OCI-LY1 (cell line): ENCODE measurements at regions not wholly inside any gene's neighbourhood (a gene's known extent, or its start where the extent isn't known, plus 50 kb on each side); places are given as distances from the start of the nearest gene placed in this dataset.

Experiments
- H2AFZ ChIP-seq: fragments of 200-600 bp; sonication (generic), shearing (Covaris generic); 2 replicates; pipeline ENCODE4 v1.6.0; 2014; ENCODE audit warnings: antibody characterized with exemption, mild to moderate bottlenecking, low read length
- H3F3A ChIP-seq: fragments of 200-600 bp; sonication (generic), shearing (Covaris generic); 2 replicates; pipeline ENCODE4 v1.6.0; 2014; ENCODE audit warnings: mild to moderate bottlenecking, antibody characterized with exemption, low read length, moderate library complexity; ENCODE audit not compliant: insufficient read depth
- H3K27ac ChIP-seq: fragments of 200-600 bp; sonication (generic); 2 replicates; pipeline ENCODE4 v1.5.1; 2014; ENCODE audit warnings: low read length, mixed run types, mild to moderate bottlenecking, low read depth; ENCODE audit not compliant: poor library complexity, severe bottlenecking
- H3K27me3 ChIP-seq: fragments of 200-600 bp; sonication (generic); 2 replicates; pipeline ENCODE4 v1.6.0; 2014; ENCODE audit warnings: antibody characterized with exemption, mild to moderate bottlenecking, low read length, moderate library complexity; ENCODE audit not compliant: insufficient read depth
- H3K36me3 ChIP-seq: fragments of 200-600 bp; sonication (generic); 2 replicates; pipeline ENCODE4 v1.6.1; 2014; ENCODE audit warnings: mild to moderate bottlenecking, antibody characterized with exemption, low read length, moderate library complexity, mixed read lengths; ENCODE audit not compliant: insufficient read depth
- H3K4me1 ChIP-seq: fragments of 200-600 bp; sonication (generic); 2 replicates; pipeline ENCODE4 v1.5.1; 2014; ENCODE audit warnings: mild to moderate bottlenecking, low read length, moderate library complexity; ENCODE audit not compliant: insufficient read depth, severe bottlenecking
- H3K4me2 ChIP-seq: fragments of 200-600 bp; sonication (generic), shearing (Covaris generic); 2 replicates; pipeline ENCODE4 v1.6.1; 2014; ENCODE audit warnings: low read length
- H3K4me3 ChIP-seq: fragments of 200-600 bp; sonication (generic); 2 replicates; pipeline ENCODE4 v1.5.1; 2014; ENCODE audit warnings: low read length, low read depth, mild to moderate bottlenecking, mixed read lengths; ENCODE audit not compliant: poor library complexity, severe bottlenecking
- H3K79me2 ChIP-seq: fragments of 200-600 bp; shearing (Covaris generic); 2 replicates; pipeline ENCODE4 v1.6.1; 2016; ENCODE audit warnings: mixed run types, low read length, mixed read lengths; ENCODE audit not compliant: insufficient read depth
- H3K9ac ChIP-seq: fragments of 200-600 bp; sonication (generic), shearing (Covaris generic); 2 replicates; pipeline ENCODE4 v1.6.1; 2014; ENCODE audit warnings: mild to moderate bottlenecking, low read length, mixed read lengths
- H3K9me2 ChIP-seq: fragments of 200-600 bp; sonication (generic), shearing (Covaris generic); 2 replicates; pipeline ENCODE4 v1.6.1; 2014; ENCODE audit warnings: low read depth, mild to moderate bottlenecking, low read length, mixed read lengths
- H3K9me3 ChIP-seq: fragments of 200-600 bp; shearing (Covaris generic); 2 replicates; pipeline ENCODE4 v1.6.1; 2014; ENCODE audit warnings: low read length, mixed read lengths
- H4K20me1 ChIP-seq: fragments of 200-600 bp; sonication (generic), shearing (Covaris generic); 2 replicates; pipeline ENCODE4 v1.6.0; 2016; ENCODE audit warnings: mild to moderate bottlenecking, low read length; ENCODE audit not compliant: insufficient read depth
- CTCF ChIP-seq: fragments of 200-600 bp; sonication (generic), shearing (Covaris generic); IDR thresholded peaks from 2 replicates; pipeline ENCODE4 v1.5.1; 2017; ENCODE audit warnings: mild to moderate bottlenecking, antibody characterized with exemption, low read length, moderate library complexity, mixed read lengths
- EZH2 ChIP-seq: fragments of 200-600 bp; sonication (generic), shearing (Covaris generic); IDR thresholded peaks from 2 replicates; pipeline ENCODE4 v1.8.0; 2017; ENCODE audit warnings: borderline replicate concordance, mixed run types, mild to moderate bottlenecking, antibody characterized with exemption, low read length, moderate library complexity, mixed read lengths

GRCh38 chr14:30252151-30252550, 306.8 kb upstream of the G2E3 start:
- no peak overlapping the region for H3K4me3 ChIP-seq
- H3K79me2 ChIP-seq: no peaks in the 10 kb centered on the region
- no peak overlapping the region for H3K27ac ChIP-seq
- H3K9me2 ChIP-seq: no peaks in the 10 kb centered on the region
- TF ChIP-seq CTCF (no peak), EZH2 (no peak)
- H3K36me3 ChIP-seq: no peaks in the 10 kb centered on the region
- H4K20me1 ChIP-seq: no peaks in the 10 kb centered on the region
- H3F3A ChIP-seq: no peaks in the 10 kb centered on the region
- H3K4me1 ChIP-seq: no peaks in the 10 kb centered on the region
- H3K27me3 ChIP-seq: no peaks in the 10 kb centered on the region
- no peak overlapping the region for H3K9ac ChIP-seq
- H3K9me3 ChIP-seq: no peaks in the 10 kb centered on the region
- no peak overlapping the region for H3K4me2 ChIP-seq
- no peak overlapping the region for H2AFZ ChIP-seq

GRCh38 chr14:30252783-30253674, 305.9 kb upstream of the G2E3 start:
- Histone ChIP-seq H3K9me2 (no peaks in the 10 kb centered on the region), H3F3A (no peaks in the 10 kb centered on the region), H3K36me3 (no peaks in the 10 kb centered on the region), H3K4me1 (no peaks in the 10 kb centered on the region), H3K27me3 (no peaks in the 10 kb centered on the region), H3K9me3 (no peaks in the 10 kb centered on the region), H3K79me2 (no peaks in the 10 kb centered on the region), H2AFZ (no peak overlapping the region), H3K4me3 (no peak overlapping the region), H3K27ac (no peak overlapping the region), H3K9ac (no peak overlapping the region), H3K4me2 (no peak overlapping the region), H4K20me1 (no peaks in the 10 kb centered on the region)
- TF ChIP-seq CTCF: no peak
- TF ChIP-seq EZH2: no peak

GRCh38 chr14:30256627-30257026, 302.3 kb upstream of the G2E3 start:
- Histone ChIP-seq H3K9ac (no peak overlapping the region), H2AFZ (no peak overlapping the region), H3K36me3 (no peaks in the 10 kb centered on the region), H4K20me1 (no peaks in the 10 kb centered on the region), H3K9me3 (no peaks in the 10 kb centered on the region), H3K27me3 (no peaks in the 10 kb centered on the region), H3K9me2 (no peaks in the 10 kb centered on the region), H3K4me2 (no peak overlapping the region), H3K27ac (no peak overlapping the region), H3K4me1 (no peaks in the 10 kb centered on the region), H3K4me3 (no peak overlapping the region), H3K79me2 (no peaks in the 10 kb centered on the region), H3F3A (no peaks in the 10 kb centered on the region)
- no peak for TF ChIP-seq CTCF
- TF ChIP-seq EZH2: no peak
